HG03354 (cell line): ENCODE measurements at regions not wholly inside any gene's neighbourhood (a gene's known extent, or its start where the extent isn't known, plus 50 kb on each side); places are given as distances from the start of the nearest gene placed in this dataset.

Experiments
- ATAC-seq: cut with Tn5 transposase; IDR thresholded peaks from one replicate; pipeline ENCODE4 v1.9.1; 2021; ENCODE audit warnings: mild to moderate bottlenecking; ENCODE audit not compliant: unreplicated experiment, poor library complexity, severe bottlenecking

DNA sequence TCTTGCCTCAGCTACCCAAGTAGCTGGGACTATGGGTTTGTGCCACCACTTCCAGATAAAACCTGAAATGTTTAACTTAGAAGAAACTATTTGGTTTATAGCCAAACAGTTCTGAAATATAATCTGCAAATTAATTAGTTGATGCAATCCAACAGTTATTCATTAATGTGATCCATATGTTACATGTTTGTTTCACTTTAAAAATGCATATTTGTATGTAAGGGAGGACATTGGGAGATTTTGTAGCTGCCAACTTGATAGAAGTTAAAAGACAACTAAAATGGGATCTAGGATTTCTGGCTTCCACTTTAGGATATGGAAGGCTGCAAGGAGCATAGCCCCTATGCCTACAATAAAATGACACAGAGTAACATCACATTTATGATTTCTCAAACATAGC lies 532.5 kb upstream of the SLC10A2 start:
- no peak for ATAC-seq

DNA sequence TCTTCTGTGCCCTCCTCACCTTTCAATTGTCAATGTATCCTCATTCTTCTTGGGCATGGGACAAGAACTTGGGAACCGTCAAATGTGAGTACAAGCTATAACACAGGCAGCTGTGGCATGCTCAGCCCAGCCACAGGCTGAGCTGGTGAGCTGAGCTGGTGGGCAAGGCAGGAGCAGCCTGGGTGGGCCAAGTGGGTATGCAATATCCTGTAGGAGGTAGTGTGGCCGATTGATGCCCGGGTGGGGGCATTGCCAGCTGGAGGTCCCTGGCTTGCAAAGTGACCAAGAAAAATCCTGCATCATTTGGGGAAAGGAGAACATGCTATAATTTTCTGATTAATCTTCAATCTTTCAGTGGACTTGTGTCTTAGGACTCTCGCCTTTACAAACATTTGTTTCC lies 507.2 kb upstream of the SLC10A2 start:
- no peak for ATAC-seq

DNA sequence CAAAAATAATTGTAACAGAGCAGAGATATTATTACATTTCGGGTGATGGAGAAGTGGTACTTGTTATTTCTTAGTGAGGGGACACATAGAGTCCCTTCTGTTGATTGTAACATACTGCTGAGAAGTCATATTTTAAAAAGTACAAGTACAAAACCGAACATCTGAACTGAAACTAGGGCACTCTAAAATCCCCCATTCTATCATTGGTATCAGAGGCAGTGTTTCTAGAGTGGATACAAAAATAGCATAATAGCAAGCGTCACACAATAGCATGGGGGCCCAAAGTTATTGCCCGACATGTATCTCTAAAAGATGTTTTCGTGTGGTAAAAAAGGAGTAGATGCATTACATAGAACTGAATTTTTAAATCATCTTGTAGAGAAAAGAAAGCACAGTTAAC lies 502.1 kb upstream of the SLC10A2 start:
- peak; percentile 68 for ATAC-seq

DNA sequence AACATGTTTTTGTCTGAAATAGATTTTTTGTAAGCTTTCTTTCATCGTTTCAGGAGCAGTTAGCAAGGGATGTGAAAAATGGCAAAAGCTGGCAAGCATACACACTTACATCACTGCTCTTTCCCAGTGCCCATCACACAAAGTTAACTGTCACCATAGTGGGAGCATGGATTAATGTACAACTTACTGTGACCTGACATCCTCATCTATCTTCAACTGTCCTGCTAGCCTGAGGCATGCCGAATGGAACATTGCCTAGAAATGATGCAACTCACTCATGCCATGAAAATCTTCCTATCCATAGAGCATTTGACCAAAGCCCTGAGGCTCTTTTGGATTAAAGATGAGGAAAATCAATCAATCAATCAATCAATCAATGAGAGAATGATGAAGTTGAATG lies 491.7 kb upstream of the SLC10A2 start:
- ATAC-seq, result no peak

GRCh38 chr13:103556681-103557080 lies 490.5 kb upstream of the SLC10A2 start:
- ATAC-seq, result no peak

- ATAC-seq, result no peak
These were observed 481.7 kb upstream of the SLC10A2 start for GRCh38 chr13:103547914-103548313.

- no peak for ATAC-seq
These were observed 480.1 kb upstream of the SLC10A2 start for GRCh38 chr13:103546271-103546670.

DNA sequence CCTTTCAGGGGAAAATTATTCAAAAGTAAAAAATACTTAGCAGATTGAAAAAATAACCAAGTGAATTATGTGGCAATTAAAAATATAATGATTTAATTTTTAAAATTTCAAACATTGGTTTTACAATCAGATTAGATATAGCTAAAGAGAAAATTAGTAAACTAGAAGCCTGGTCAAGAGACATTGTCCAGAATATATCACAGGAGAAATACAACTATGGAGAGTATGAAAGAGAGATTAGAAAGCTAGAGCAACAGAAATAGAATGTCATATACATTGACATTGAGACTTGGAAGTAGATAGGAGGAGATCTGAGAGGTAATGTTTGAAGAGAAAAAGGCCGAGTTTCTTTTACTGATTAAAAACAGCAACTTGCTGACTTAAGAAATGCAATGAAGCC lies 476.4 kb upstream of the SLC10A2 start:
- no peak for ATAC-seq

DNA sequence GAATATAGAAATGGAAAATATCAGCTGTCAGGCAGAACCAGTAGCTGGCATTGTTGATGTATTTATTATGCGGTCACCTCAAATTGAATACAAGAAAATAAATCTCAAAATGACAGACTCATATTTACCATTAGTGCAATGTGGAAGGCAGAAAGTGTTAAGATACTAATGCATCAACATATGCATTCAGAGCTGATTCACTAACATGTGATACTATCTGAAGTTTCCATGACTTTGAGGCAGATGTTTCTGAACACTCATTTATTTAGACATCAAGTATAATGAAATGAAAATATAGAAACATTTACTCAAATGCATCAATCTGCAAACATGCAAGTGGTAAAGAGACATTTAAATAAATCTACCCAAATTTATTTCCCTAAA lies 474.2 kb upstream of the SLC10A2 start:
- no peak for ATAC-seq

DNA sequence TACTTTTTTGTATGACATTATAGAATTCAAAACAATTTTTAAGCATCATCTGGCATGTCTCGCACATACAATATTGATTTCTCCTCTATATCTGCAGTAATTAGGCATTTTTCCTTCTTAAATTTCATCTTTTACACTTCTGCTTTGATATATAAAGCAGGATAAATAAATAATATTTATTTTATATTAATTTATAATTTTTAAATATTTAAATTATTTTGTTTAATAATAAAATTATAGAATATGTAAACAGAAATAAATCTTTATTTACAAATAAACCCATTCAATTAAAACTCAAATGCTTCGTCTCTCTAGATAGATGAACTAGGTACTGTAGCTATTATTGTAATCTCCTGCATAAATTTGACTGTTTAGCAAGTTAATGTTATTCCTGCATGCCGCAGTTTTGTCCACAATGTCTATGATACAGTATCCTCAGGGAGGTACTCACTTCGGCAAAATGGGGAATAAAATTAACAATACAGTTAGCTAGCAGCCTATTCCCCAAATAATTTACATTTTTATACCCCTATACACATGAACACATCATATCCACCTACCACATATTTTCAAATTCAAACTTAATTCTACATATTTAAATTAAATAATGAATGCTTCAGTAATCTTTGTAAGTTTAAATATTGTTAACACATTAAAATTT lies 473.6 kb upstream of the SLC10A2 start:
- no peak for ATAC-seq

DNA sequence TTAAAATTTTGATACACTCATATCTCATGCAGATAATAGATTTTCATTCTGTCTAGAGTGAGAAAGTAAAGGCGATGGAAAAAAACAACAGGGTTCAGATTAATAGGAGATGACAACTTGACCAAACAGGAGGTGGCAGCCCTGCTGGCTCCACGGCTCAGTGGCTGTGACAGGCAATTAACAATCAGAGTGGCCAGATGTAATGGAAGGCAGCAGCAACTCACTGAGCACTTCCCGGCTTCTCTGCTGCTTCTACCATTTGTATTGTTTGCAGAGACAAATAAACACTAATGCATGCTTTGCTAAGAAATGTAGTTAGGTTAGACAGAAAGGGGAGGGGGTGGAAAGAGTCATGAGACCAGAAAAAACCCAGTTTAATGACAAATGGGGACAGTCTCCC lies 473.0 kb upstream of the SLC10A2 start:
- ATAC-seq, result no peak

DNA sequence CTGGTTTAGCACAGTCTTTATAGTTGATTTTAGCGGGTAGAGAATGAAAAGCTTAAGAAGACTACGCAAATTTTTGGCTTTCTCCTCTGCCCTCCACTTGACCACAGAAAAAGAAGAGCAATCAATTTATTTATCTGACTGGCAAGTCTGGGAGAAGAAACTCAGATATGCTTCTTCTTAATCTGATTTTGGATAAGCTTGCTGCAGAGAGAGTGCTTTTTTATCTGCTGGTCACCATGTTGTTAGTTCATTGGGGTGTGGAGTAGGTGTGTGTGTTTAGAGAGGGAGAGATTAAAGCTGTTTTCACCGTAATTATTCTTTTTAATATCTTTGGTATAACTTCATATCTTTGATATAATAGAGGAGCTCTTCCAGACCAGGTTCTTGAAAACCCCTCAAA lies 471.4 kb upstream of the SLC10A2 start:
- no peak for ATAC-seq

- no peak for ATAC-seq
These were observed 465.1 kb upstream of the SLC10A2 start for GRCh38 chr13:103531278-103531677.

GRCh38 chr13:103528437-103528836 lies 462.2 kb upstream of the SLC10A2 start:
- ATAC-seq, result no peak

DNA sequence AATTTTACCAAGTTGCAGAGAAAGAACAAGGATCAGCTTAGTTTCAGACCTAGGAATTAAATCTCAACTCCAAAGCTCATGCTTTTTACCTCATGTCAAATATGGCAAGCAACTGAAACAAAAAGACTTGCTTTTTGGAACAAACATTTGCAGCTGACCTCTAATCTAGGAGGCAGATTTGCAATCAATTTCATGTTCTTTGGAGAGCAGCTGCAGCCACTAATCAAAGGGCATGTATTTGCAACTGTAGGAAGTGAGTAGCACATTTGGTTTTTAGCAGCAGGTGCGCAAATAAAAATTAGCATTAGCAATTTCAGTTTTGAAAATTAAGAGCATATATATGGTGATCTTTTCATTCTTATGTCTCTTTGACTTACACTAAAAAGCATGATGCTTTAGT lies 459.3 kb upstream of the SLC10A2 start:
- no peak for ATAC-seq

DNA sequence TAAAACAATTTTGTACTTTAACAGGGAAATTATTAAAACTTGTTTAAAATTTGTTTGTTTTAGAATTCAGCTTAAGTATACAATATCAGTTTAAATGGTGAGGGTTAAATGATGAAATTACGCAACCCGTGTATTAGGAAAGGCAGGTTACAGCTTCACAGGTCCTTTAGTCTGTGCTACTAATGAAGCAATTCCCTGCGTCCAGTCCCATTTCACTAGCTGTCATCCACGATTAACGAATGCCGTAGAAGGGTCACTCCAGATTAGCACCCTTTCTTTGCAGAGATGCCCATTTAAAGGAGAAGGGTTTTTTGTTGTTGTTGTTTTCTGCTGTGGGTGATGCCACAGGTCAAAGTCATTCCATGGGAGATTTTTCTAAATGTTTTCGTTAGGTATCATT lies 457.6 kb upstream of the SLC10A2 start:
- ATAC-seq, result no peak

DNA sequence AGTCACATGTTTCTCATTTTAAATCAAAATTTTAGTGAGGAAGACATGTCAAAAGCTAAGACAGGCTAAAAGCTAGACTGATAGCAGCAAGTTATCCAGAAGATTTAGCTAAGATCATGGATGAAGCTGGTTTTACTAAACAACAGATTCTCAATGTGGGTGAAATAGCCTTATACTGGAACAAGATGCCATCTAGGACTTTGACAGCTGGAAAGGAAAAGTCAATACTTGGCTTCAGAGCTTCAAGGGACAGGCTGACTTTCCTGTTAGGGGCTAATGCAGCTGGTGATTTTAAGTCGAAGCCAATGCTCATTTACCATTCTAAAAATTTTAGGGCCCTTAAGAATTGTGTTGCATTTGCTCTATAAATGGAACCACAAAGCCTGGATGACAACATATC lies 455.3 kb upstream of the SLC10A2 start:
- no peak for ATAC-seq

DNA sequence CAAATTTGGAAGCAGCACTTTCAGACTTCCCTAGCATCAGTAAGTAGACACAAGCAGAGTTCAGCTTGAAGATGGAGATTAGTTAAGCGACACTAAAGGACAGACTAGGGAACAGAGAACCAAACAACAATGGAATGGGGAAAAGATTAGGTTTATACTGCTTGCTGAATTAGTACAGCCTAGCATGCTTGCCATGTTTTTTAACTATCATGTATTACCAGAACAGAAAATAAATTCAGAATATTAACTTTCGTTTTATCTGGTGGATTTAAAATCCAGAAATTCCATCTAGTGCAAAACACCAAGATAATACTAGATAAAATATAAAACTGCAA lies 451.5 kb upstream of the SLC10A2 start:
- ATAC-seq, result peak; percentile 35

GRCh38 chr13:103517066-103517767 lies 451.0 kb upstream of the SLC10A2 start:
- peak; percentile 94 for ATAC-seq

GRCh38 chr13:103516015-103516795 lies 450.0 kb upstream of the SLC10A2 start:
- no peak for ATAC-seq

GRCh38 chr13:103515410-103515809 lies 449.2 kb upstream of the SLC10A2 start:
- ATAC-seq, result no peak
